Right lobe of liver (tissue), 6 donors: ENCODE measurements at regions not wholly inside any gene's neighbourhood (a gene's known extent, or its start where the extent isn't known, plus 50 kb on each side); places are given as distances from the start of the nearest gene placed in this dataset.
A peak's percentile ranks its signal among the peaks of the same experiment; 100 is the strongest.
"Not testable (repeated sequence)": the region's sequence is repeated elsewhere in the genome, so short reads cannot be mapped to it uniquely, and the experiment has no call there.

Experiments
- ATAC-seq, 4 donors: fragments of 200-7000 bp; cut with Tn5 transposase; one replicate each; pipeline ENCODE4 v1.9.1; 2020; ENCODE audit warnings: mild to moderate bottlenecking in 4 of 4, moderate library complexity in 4 of 4
- DNase-seq, 3 donors: peaks; one replicate each; pipeline ENCODE4 v3.0.0-alpha.2; 2020
- H3K27ac ChIP-seq, 3 donors: fragments of 200-600 bp; one replicate each; pipeline ENCODE4 v1.8.0; 2022
- H3K27me3 ChIP-seq, 2 donors: fragments of 200-600 bp; one replicate each; pipeline ENCODE4 v1.8.0; 2022
- H3K36me3 ChIP-seq, 4 donors: fragments of 200-600 bp; sonication (generic) in 1 of 4; one replicate each; pipeline versions ENCODE4 v1.5.1 to v1.8.0; 2017 to 2022; ENCODE audit warnings: control low read depth in 1 of 4
- H3K4me1 ChIP-seq, 4 donors: fragments of 200-600 bp; sonication (generic) in 1 of 4; one replicate each; pipeline versions ENCODE4 v1.5.1 to v1.8.0; 2017 to 2022; ENCODE audit warnings: control low read depth in 1 of 4
- H3K4me3 ChIP-seq, 3 donors: fragments of 200-600 bp; one replicate each; pipeline ENCODE4 v1.8.0; 2022
- H3K9me3 ChIP-seq, 4 donors: fragments of 200-600 bp; sonication (generic) in 1 of 4; one replicate each; pipeline versions ENCODE4 v1.5.1 to v1.8.0; 2017 to 2022; ENCODE audit warnings: control low read depth in 1 of 4
- CTCF ChIP-seq, 4 donors: fragments of 200-600 bp in 3 of 4; fragments of 450-650 bp in 1 of 4; IDR thresholded peaks; one replicate each; pipeline versions ENCODE4 v1.5.1 to v1.8.0; 2016 to 2022; ENCODE audit warnings: antibody characterized with exemption in 4 of 4, mild to moderate bottlenecking in 2 of 4
- POLR2A ChIP-seq: fragments of 450-650 bp; IDR thresholded peaks from one replicate; pipeline ENCODE4 v1.6.1; 2017; ENCODE audit warnings: antibody characterized with exemption, mild to moderate bottlenecking
- WGBS: methylation state at CpG from one replicate; pipeline ENCODE4 v1.1.6; 2018; ENCODE audit warnings: low coverage, low lambda C conversion rate; ENCODE audit not compliant: insufficient coverage; ENCODE audit errors: missing lambda C conversion rate; 5-methylcytosine and 5-hydroxymethylcytosine counted together
- intact Hi-C, 2 donors: fragments of 100-400 bp; cut with DNase I; formaldehyde crosslinking; loops; one replicate each; pipeline versions ENCODE4 v1.11.2 to v1.14.1; 2022
- donor health status: DM: no; HTN: yes; CAD: no.
- donor health status: DM: no; HTN: no; CAD: no.
- donor health status: DM: no; HTN: no; CAD: no.
- donor health status: DM: no; HTN: yes; CAD: no.
- donor health status: DM: no; HTN: yes; CAD: no.

- Histone ChIP-seq H3K27me3 (no peaks in the 10 kb centered on the region), H3K9me3 (no peaks in the 10 kb centered on the region), H3K27ac (no peak overlapping the region), H3K4me3 (no peak overlapping the region), H3K4me1 (peaks cover 0 to 14% (median 3%) of the 10 kb centered on the region in 4 donors), H3K36me3 (no peaks in the 10 kb centered on the region)
- DNase-seq (no peak), ATAC-seq (no peak)
- no peak for TF ChIP-seq CTCF (IDR thresholded peaks at IDR 0.05)
- TF ChIP-seq POLR2A = no peak
- intact Hi-C loops = no loop called here
- WGBS = 93% methylated on average over 4 of the region's 5 CpGs
Measured at GRCh38 chr13:44148159-44148914, 225.3 kb upstream of the SERP2 start.

- peaks cover 0 to 14% (median 3%) of the 10 kb centered on the region in 4 donors for H3K4me1 ChIP-seq
- intact Hi-C loops, ATAC-seq, H3K9me3 ChIP-seq, H3K27ac ChIP-seq, H3K4me3 ChIP-seq, H3K27me3 ChIP-seq, H3K36me3 ChIP-seq, DNase-seq: not testable (repeated sequence)
- WGBS = 98% methylated on average over 3 of the region's 3 CpGs
Measured at GRCh38 chr13:44149231-44149630, 224.4 kb upstream of the SERP2 start.

- DNase-seq (no peak), ATAC-seq (no peak)
- Histone ChIP-seq H3K27me3 (no peaks in the 10 kb centered on the region), H3K4me1 (peaks cover 0 to 14% (median 3%) of the 10 kb centered on the region in 4 donors), H3K36me3 (no peaks in the 10 kb centered on the region), H3K27ac (no peak overlapping the region), H3K4me3 (no peak overlapping the region), H3K9me3 (no peaks in the 10 kb centered on the region)
- WGBS = 97% methylated on average over 4 of the region's 4 CpGs
- TF ChIP-seq POLR2A (no peak), CTCF (IDR thresholded peaks at IDR 0.05) (no peak)
- intact Hi-C loops = no loop called here
Measured at GRCh38 chr13:44149821-44150220, 223.8 kb upstream of the SERP2 start.

- no peak overlapping the region for H3K4me3 ChIP-seq
- no peak overlapping the region for H3K27ac ChIP-seq
- 37% methylated on average over 2 of the region's 2 CpGs for WGBS
- no peaks in the 10 kb centered on the region for H3K27me3 ChIP-seq
- ATAC-seq (peak; percentile 69 to 81 (median 77)), DNase-seq (peak in 1 of 3 donors; percentile 51)
- intact Hi-C loops = no loop called here
- TF ChIP-seq POLR2A = no peak
- TF ChIP-seq CTCF (IDR thresholded peaks at IDR 0.05) = no peak
- H3K4me1 ChIP-seq = peaks cover 0 to 14% (median 3%) of the 10 kb centered on the region in 4 donors
- no peaks in the 10 kb centered on the region for H3K9me3 ChIP-seq
- H3K36me3 ChIP-seq = no peaks in the 10 kb centered on the region
Measured at GRCh38 chr13:44151474-44151873, 222.2 kb upstream of the SERP2 start.

- intact Hi-C loops = no loop called here
Measured at GRCh38 chr13:44153496-44153895, 220.1 kb upstream of the SERP2 start.

More at GRCh38 chr13:44153496-44153895, 220.1 kb upstream of the SERP2 start:
- H3K4me3 ChIP-seq = no peak overlapping the region
- H3K36me3 ChIP-seq = no peaks in the 10 kb centered on the region
- ATAC-seq (no peak), DNase-seq (no peak)
- TF ChIP-seq POLR2A (no peak), CTCF (IDR thresholded peaks at IDR 0.05) (no peak)
- H3K27me3 ChIP-seq = no peaks in the 10 kb centered on the region
- peaks cover 0 to 14% (median 3%) of the 10 kb centered on the region in 4 donors for H3K4me1 ChIP-seq
- no peaks in the 10 kb centered on the region for H3K9me3 ChIP-seq
- H3K27ac ChIP-seq = no peak overlapping the region
- 95% methylated on average over 2 of the region's 4 CpGs for WGBS
